GM23338 (cell line): ENCODE measurements at regions not wholly inside any gene's neighbourhood (a gene's known extent, or its start where the extent isn't known, plus 50 kb on each side); places are given as distances from the start of the nearest gene placed in this dataset.
"Not testable (repeated sequence)": the region's sequence is repeated elsewhere in the genome, so short reads cannot be mapped to it uniquely, and the experiment has no call there.

ENCODE experiments used
- ATAC-seq: fragments of 200-7000 bp; cut with Tn5 transposase; 3 replicates; pipeline ENCODE4 v1.9.1; 2020
- DNase-seq: peaks from one replicate; pipeline ENCODE4 v3.0.0-alpha.2; 2015; ENCODE audit warnings: low spot score
- H2AFZ ChIP-seq: fragments of 200-600 bp; sonication (generic); 2 replicates; pipeline ENCODE4 v1.8.0; 2016; ENCODE audit warnings: antibody characterized with exemption, mild to moderate bottlenecking, moderate library complexity
- H3F3A ChIP-seq: fragments of 200-600 bp; sonication (generic); replicated peaks from 2 replicates; pipeline ENCODE4 v1.8.0; 2017; ENCODE audit warnings: antibody characterized with exemption, mixed run types, low read depth
- H3K27ac ChIP-seq: fragments of 200-600 bp; sonication (generic); 2 replicates; pipeline ENCODE4 v1.6.1; 2016; ENCODE audit warnings: low read depth
- H3K27me3 ChIP-seq: fragments of 200-600 bp; sonication (generic); 2 replicates; pipeline ENCODE4 v1.8.0; 2016; ENCODE audit warnings: mild to moderate bottlenecking, mixed run types, moderate library complexity; ENCODE audit not compliant: insufficient read depth
- H3K36me3 ChIP-seq: fragments of 200-600 bp; sonication (generic); 2 replicates; pipeline ENCODE4 v1.8.0; 2016; ENCODE audit warnings: mild to moderate bottlenecking; ENCODE audit not compliant: insufficient read depth
- H3K4me1 ChIP-seq: fragments of 200-600 bp; sonication (generic); 2 replicates; pipeline ENCODE4 v1.8.0; 2016; ENCODE audit warnings: mild to moderate bottlenecking, moderate library complexity; ENCODE audit not compliant: insufficient read depth
- H3K4me2 ChIP-seq: fragments of 200-600 bp; sonication (generic); 2 replicates; pipeline ENCODE4 v1.7.1; 2017; ENCODE audit warnings: mixed run types
- H3K4me3 ChIP-seq: fragments of 200-600 bp; sonication (generic); 2 replicates; pipeline ENCODE4 v1.6.1; 2016; ENCODE audit warnings: mixed run types
- H3K79me2 ChIP-seq: fragments of 200-600 bp; sonication (generic); replicated peaks from 2 replicates; pipeline ENCODE4 v1.8.0; 2017; ENCODE audit warnings: mild to moderate bottlenecking; ENCODE audit not compliant: insufficient read depth
- H3K9me2 ChIP-seq: fragments of 200-600 bp; sonication (generic); 2 replicates; pipeline ENCODE4 v1.8.0; 2017; ENCODE audit not compliant: insufficient read depth
- H4K20me1 ChIP-seq: fragments of 200-600 bp; sonication (generic); replicated peaks from 2 replicates; pipeline ENCODE4 v1.8.0; 2017; ENCODE audit warnings: mild to moderate bottlenecking; ENCODE audit not compliant: insufficient read depth
- H3K27ac Mint-ChIP-seq: 2 replicates; pipeline ENCODE4 v1.8.0; 2020; ENCODE audit warnings: inconsistent platforms, mild to moderate bottlenecking, moderate library complexity, mixed read lengths
- H3K27me3 Mint-ChIP-seq: 3 replicates; pipeline ENCODE4 v1.8.0; 2022; ENCODE audit warnings: low read depth, mild to moderate bottlenecking, moderate library complexity, mixed read lengths, inconsistent platforms; ENCODE audit not compliant: insufficient read depth, poor library complexity
- H3K36me3 Mint-ChIP-seq: 3 replicates; pipeline ENCODE4 v1.8.0; 2021; ENCODE audit warnings: low read depth, mild to moderate bottlenecking, inconsistent platforms, moderate library complexity, mixed read lengths
- H3K4me1 Mint-ChIP-seq: 3 replicates; pipeline ENCODE4 v1.8.0; 2020; ENCODE audit warnings: mild to moderate bottlenecking, inconsistent platforms, mixed read lengths
- H3K4me3 Mint-ChIP-seq: 3 replicates; pipeline ENCODE4 v1.8.0; 2021; ENCODE audit warnings: moderate library complexity, mild to moderate bottlenecking, inconsistent platforms, mixed read lengths
- H3K9me3 Mint-ChIP-seq: 3 replicates; pipeline ENCODE4 v1.8.0; 2020; ENCODE audit warnings: moderate library complexity, mild to moderate bottlenecking, inconsistent platforms, mixed read lengths
- CTCF ChIP-seq, 2 experiments: fragments of 200-600 bp in 1 of 2; sonication (generic) in 1 of 2; conservative IDR thresholded peaks; 2 replicates each; pipeline versions ENCODE4 v1.5.1 to v1.6.1; 2016 to 2017; ENCODE audit warnings: antibody characterized with exemption in 2 of 2, low read depth in 2 of 2, mild to moderate bottlenecking in 2 of 2, moderate library complexity in 1 of 2
- STAT1 ChIP-seq: IDR thresholded peaks from one replicate; pipeline ENCODE4 v1.6.1; 2016; ENCODE audit warnings: antibody characterized with exemption; ENCODE audit not compliant: unreplicated experiment

- peaks cover 15% of the 10 kb centered on the region for H3K27me3 Mint-ChIP-seq
- Histone ChIP-seq H3K27ac (no peak overlapping the region), H3K36me3 (no peaks in the 10 kb centered on the region), H3F3A (no peaks in the 10 kb centered on the region), H3K9me2 (no peaks in the 10 kb centered on the region), H3K4me2 (no peak overlapping the region), H3K27me3 (no peaks in the 10 kb centered on the region), H4K20me1 (no peaks in the 10 kb centered on the region), H3K4me1 (peaks cover 7% of the 10 kb centered on the region), H3K79me2 (no peaks in the 10 kb centered on the region), H2AFZ (no peak overlapping the region), H3K4me3 (no peak overlapping the region)
- no peak overlapping the region for H3K27ac Mint-ChIP-seq
- no peak overlapping the region for H3K4me3 Mint-ChIP-seq
- H3K4me1 Mint-ChIP-seq = peaks cover 25% of the 10 kb centered on the region
- H3K36me3 Mint-ChIP-seq = no peaks in the 10 kb centered on the region; the same call in 2 of the 3 replicates
- peaks cover 7% of the 10 kb centered on the region; the same call in 1 of the 3 replicates for H3K9me3 Mint-ChIP-seq
- DNase-seq (no peak), ATAC-seq (no peak)
- TF ChIP-seq CTCF (conservative IDR thresholded peaks at IDR 0.05; ENCODE audit: low read depth in 2 of 2) (peak in 1 of 2 experiments; percentile 30; a peak in 1 of 4 replicates), STAT1 (no peak)
These were observed 76.8 kb upstream of the SIRPG start for GRCh38 chr20:1734269-1734858.

GRCh38 chr20:1731828-1732375 is 74.3 kb upstream of the SIRPG start:
- H3K27ac Mint-ChIP-seq, H3F3A ChIP-seq, ATAC-seq, H3K79me2 ChIP-seq, H3K4me2 ChIP-seq, H2AFZ ChIP-seq, H3K4me3 ChIP-seq, H3K36me3 ChIP-seq, H3K27ac ChIP-seq, H3K9me2 ChIP-seq, H3K27me3 ChIP-seq, H3K9me3 Mint-ChIP-seq, H3K36me3 Mint-ChIP-seq, DNase-seq, H3K4me3 Mint-ChIP-seq, H4K20me1 ChIP-seq: not testable (repeated sequence)
- peaks cover 11% of the 10 kb centered on the region; the same call in 1 of the 2 replicates for H3K4me1 ChIP-seq
- peaks cover 13% of the 10 kb centered on the region for H3K27me3 Mint-ChIP-seq
- peaks cover 20% of the 10 kb centered on the region for H3K4me1 Mint-ChIP-seq

GRCh38 chr20:1730981-1731711 is 73.6 kb upstream of the SIRPG start:
- peaks cover 20% of the 10 kb centered on the region for H3K4me1 Mint-ChIP-seq
- H3K4me3 ChIP-seq, H3K27ac Mint-ChIP-seq, ATAC-seq, H3K36me3 Mint-ChIP-seq, H3K27me3 ChIP-seq, H3K4me2 ChIP-seq, H3K36me3 ChIP-seq, DNase-seq, H3K9me2 ChIP-seq, H4K20me1 ChIP-seq, H3K27ac ChIP-seq, H3K9me3 Mint-ChIP-seq, H3F3A ChIP-seq, H3K4me3 Mint-ChIP-seq, H3K79me2 ChIP-seq, H2AFZ ChIP-seq: not testable (repeated sequence)
- peaks cover 12% of the 10 kb centered on the region for H3K27me3 Mint-ChIP-seq
- H3K4me1 ChIP-seq = peaks cover 11% of the 10 kb centered on the region; the same call in 1 of the 2 replicates

GRCh38 chr20:1727303-1727702 is 69.7 kb upstream of the SIRPG start:
- H3K27me3 Mint-ChIP-seq = peaks cover 11% of the 10 kb centered on the region
- peaks cover 34% of the 10 kb centered on the region for H3K27me3 ChIP-seq
- not testable (repeated sequence) for H3K36me3 ChIP-seq, DNase-seq, H4K20me1 ChIP-seq, H3K4me3 Mint-ChIP-seq, H3K4me3 ChIP-seq, H3K9me2 ChIP-seq, H3K79me2 ChIP-seq, ATAC-seq, H2AFZ ChIP-seq, H3K36me3 Mint-ChIP-seq, H3F3A ChIP-seq, H3K9me3 Mint-ChIP-seq, H3K27ac Mint-ChIP-seq
- peak overlapping the region; percentile 20; the same call in 1 of the 2 replicates for H3K4me2 ChIP-seq
- peaks cover 16% of the 10 kb centered on the region for H3K4me1 Mint-ChIP-seq
- 0 out of 2 replicates have a peak overlapping the region, but pooled peaks have one; percentile 32 for H3K27ac ChIP-seq
- H3K4me1 ChIP-seq = peaks cover 18% of the 10 kb centered on the region
